DND-41 (cell line): ENCODE measurements at regions not wholly inside any gene's neighbourhood (a gene's known extent, or its start where the extent isn't known, plus 50 kb on each side); places are given as distances from the start of the nearest gene placed in this dataset.

ENCODE experiments used
- ATAC-seq: fragments of 200-7000 bp; cut with Tn5 transposase; 3 replicates; pipeline ENCODE4 v1.9.1; 2021; ENCODE audit warnings: low read depth; ENCODE audit not compliant: insufficient read depth
- DNase-seq: peaks from one replicate; pipeline ENCODE4 v3.0.0-alpha.2; 2020
- H2AFZ ChIP-seq: 2 replicates; pipeline ENCODE4 v1.6.0; 2012; ENCODE audit warnings: low read depth, low read length
- H3K27ac ChIP-seq: 2 replicates; pipeline ENCODE4 v1.5.1; 2012; ENCODE audit warnings: low read length, inconsistent platforms
- H3K27me3 ChIP-seq: fragments of 200-600 bp; sonication (generic); 2 replicates; pipeline ENCODE4 v1.6.0; 2012; ENCODE audit warnings: low read length, mild to moderate bottlenecking, inconsistent platforms; ENCODE audit not compliant: insufficient read depth, poor library complexity
- H3K36me3 ChIP-seq: 2 replicates; pipeline ENCODE4 v1.5.1; 2012; ENCODE audit warnings: low read length, inconsistent platforms; ENCODE audit not compliant: insufficient read depth
- H3K4me1 ChIP-seq: 2 replicates; pipeline ENCODE4 v1.5.1; 2012; ENCODE audit warnings: mild to moderate bottlenecking, low read length; ENCODE audit not compliant: insufficient read depth
- H3K4me2 ChIP-seq: 2 replicates; pipeline ENCODE4 v1.6.0; 2012; ENCODE audit warnings: mild to moderate bottlenecking, moderate library complexity, low read length, inconsistent platforms; ENCODE audit not compliant: insufficient read depth
- H3K4me3 ChIP-seq, 2 experiments: fragments of 200-600 bp in 1 of 2; shearing (Covaris generic) in 1 of 2; 2 replicates each; pipeline ENCODE4 v1.5.1; 2012 to 2016; ENCODE audit warnings: inconsistent platforms in 2 of 2, low read length in 2 of 2, mild to moderate bottlenecking in 2 of 2, low read depth in 1 of 2, moderate library complexity in 1 of 2
- H3K79me2 ChIP-seq: 2 replicates; pipeline ENCODE4 v1.6.0; 2012; ENCODE audit warnings: low read length, inconsistent platforms; ENCODE audit not compliant: insufficient read depth
- H3K9ac ChIP-seq: 2 replicates; pipeline ENCODE4 v1.6.0; 2012; ENCODE audit warnings: low read depth, mild to moderate bottlenecking, inconsistent platforms, low read length, moderate library complexity
- H3K9me3 ChIP-seq: 2 replicates; pipeline ENCODE4 v1.5.1; 2012; ENCODE audit warnings: low read length, moderate library complexity, mild to moderate bottlenecking, inconsistent platforms; ENCODE audit not compliant: insufficient read depth, severe bottlenecking
- H4K20me1 ChIP-seq: 2 replicates; pipeline ENCODE4 v1.6.0; 2012; ENCODE audit warnings: low read length; ENCODE audit not compliant: insufficient read depth
- CTCF ChIP-seq: IDR thresholded peaks from 2 replicates; pipeline ENCODE4 v1.5.1; 2012; ENCODE audit warnings: borderline replicate concordance, low read length, moderate library complexity, mild to moderate bottlenecking; ENCODE audit not compliant: poor library complexity, severe bottlenecking; ENCODE audit errors: extremely low read depth
- EZH2 ChIP-seq: IDR thresholded peaks from 3 replicates; pipeline ENCODE4 v1.6.1; 2012; ENCODE audit warnings: borderline replicate concordance, low read depth, mild to moderate bottlenecking, moderate library complexity, low read length, inconsistent platforms; ENCODE audit not compliant: severe bottlenecking

DNA sequence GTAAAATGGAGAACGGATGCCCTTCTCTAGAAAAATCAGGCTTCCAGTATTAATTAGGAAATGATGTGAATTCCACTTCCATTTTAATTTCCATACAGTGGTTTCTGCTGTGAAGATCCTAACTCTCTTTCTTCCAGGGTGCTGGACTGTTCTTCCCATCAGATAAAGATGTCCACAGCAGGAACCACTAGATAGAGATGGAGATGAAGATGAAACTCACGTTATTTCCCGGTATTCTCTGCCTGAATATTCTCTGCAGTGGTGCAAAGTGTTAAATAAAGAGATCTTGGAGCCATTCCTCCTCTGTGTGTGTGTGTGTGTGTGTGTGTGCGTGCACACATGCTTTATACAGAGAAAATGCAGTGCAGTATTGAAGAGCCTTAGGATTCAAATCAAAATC, 727.5 kb downstream of the KCNJ2 start:
- no peak overlapping the region for H3K4me2 ChIP-seq
- H3K36me3 ChIP-seq, result no peaks in the 10 kb centered on the region
- ATAC-seq (no peak), DNase-seq (no peak)
- H3K27ac ChIP-seq, result no peak overlapping the region
- no peak overlapping the region for H2AFZ ChIP-seq
- no peaks in the 10 kb centered on the region for H3K9me3 ChIP-seq
- no peak overlapping the region for H3K4me3 ChIP-seq
- H3K4me1 ChIP-seq, result no peaks in the 10 kb centered on the region
- H3K9ac ChIP-seq, result no peak overlapping the region
- no peaks in the 10 kb centered on the region for H4K20me1 ChIP-seq
- H3K27me3 ChIP-seq, result no peaks in the 10 kb centered on the region
- TF ChIP-seq CTCF, result no peak
- no peak for TF ChIP-seq EZH2
- no peaks in the 10 kb centered on the region for H3K79me2 ChIP-seq

- Histone ChIP-seq H4K20me1 (no peaks in the 10 kb centered on the region), H3K9me3 (no peaks in the 10 kb centered on the region), H3K4me1 (no peaks in the 10 kb centered on the region), H3K27me3 (no peaks in the 10 kb centered on the region), H3K79me2 (no peaks in the 10 kb centered on the region), H3K9ac (no peak overlapping the region), H3K36me3 (no peaks in the 10 kb centered on the region), H2AFZ (no peak overlapping the region), H3K4me2 (no peak overlapping the region), H3K27ac (no peak overlapping the region), H3K4me3 (no peak overlapping the region)
- ATAC-seq, result no peak
- no peak for DNase-seq
- no peak for TF ChIP-seq EZH2
- TF ChIP-seq CTCF, result no peak
These were observed 728.1 kb downstream of the KCNJ2 start for GRCh38 chr17:70897446-70897845.

- H3K9ac ChIP-seq, result no peak overlapping the region
- no peak for ATAC-seq
- no peaks in the 10 kb centered on the region for H3K79me2 ChIP-seq
- no peak overlapping the region for H3K27ac ChIP-seq
- no peak overlapping the region for H3K4me2 ChIP-seq
- H3K4me1 ChIP-seq, result no peaks in the 10 kb centered on the region
- no peaks in the 10 kb centered on the region for H3K9me3 ChIP-seq
- no peaks in the 10 kb centered on the region for H3K27me3 ChIP-seq
- TF ChIP-seq EZH2, result no peak
- H2AFZ ChIP-seq, result no peak overlapping the region
- H3K4me3 ChIP-seq, result no peak overlapping the region
- no peaks in the 10 kb centered on the region for H4K20me1 ChIP-seq
- DNase-seq, result no peak
- H3K36me3 ChIP-seq, result no peaks in the 10 kb centered on the region
These were observed 732.5 kb downstream of the KCNJ2 start for GRCh38 chr17:70901870-70902269.

- Histone ChIP-seq H3K4me1 (no peaks in the 10 kb centered on the region), H4K20me1 (no peaks in the 10 kb centered on the region), H3K4me3 (no peak overlapping the region), H3K9me3 (no peaks in the 10 kb centered on the region), H3K36me3 (no peaks in the 10 kb centered on the region), H3K27me3 (no peaks in the 10 kb centered on the region), H3K9ac (no peak overlapping the region), H2AFZ (no peak overlapping the region), H3K27ac (no peak overlapping the region), H3K4me2 (no peak overlapping the region), H3K79me2 (no peaks in the 10 kb centered on the region)
- DNase-seq, result no peak
- TF ChIP-seq EZH2, result no peak
- TF ChIP-seq CTCF, result no peak
- ATAC-seq, result no peak
These were observed 736.5 kb downstream of the KCNJ2 start for GRCh38 chr17:70905796-70906195.
